SU-DHL-6 (cell line): ENCODE measurements at regions not wholly inside any gene's neighbourhood (a gene's known extent, or its start where the extent isn't known, plus 50 kb on each side); places are given as distances from the start of the nearest gene placed in this dataset.

Source experiments
- EZH2phosphoT487 ChIP-seq: fragments of 200-600 bp; sonication (generic), shearing (Covaris generic); conservative IDR thresholded peaks from 2 replicates; pipeline ENCODE4 v1.6.1; 2018; ENCODE audit warnings: mild to moderate bottlenecking, antibody characterized with exemption, low read length, moderate library complexity, mixed read lengths
- TF ChIP-seq, protein P1 (sequence below): fragments of 200-600 bp; sonication (generic); IDR thresholded peaks from one replicate; pipeline ENCODE4 v1.5.1; 2017; ENCODE audit warnings: antibody characterized with exemption, mild to moderate bottlenecking, low read length, moderate library complexity; ENCODE audit not compliant: insufficient read depth, poor library complexity, severe bottlenecking

GRCh38 chr4:3373468-3373867 is 68.3 kb upstream of the HGFAC start:
- TF ChIP-seq, protein P1, sequence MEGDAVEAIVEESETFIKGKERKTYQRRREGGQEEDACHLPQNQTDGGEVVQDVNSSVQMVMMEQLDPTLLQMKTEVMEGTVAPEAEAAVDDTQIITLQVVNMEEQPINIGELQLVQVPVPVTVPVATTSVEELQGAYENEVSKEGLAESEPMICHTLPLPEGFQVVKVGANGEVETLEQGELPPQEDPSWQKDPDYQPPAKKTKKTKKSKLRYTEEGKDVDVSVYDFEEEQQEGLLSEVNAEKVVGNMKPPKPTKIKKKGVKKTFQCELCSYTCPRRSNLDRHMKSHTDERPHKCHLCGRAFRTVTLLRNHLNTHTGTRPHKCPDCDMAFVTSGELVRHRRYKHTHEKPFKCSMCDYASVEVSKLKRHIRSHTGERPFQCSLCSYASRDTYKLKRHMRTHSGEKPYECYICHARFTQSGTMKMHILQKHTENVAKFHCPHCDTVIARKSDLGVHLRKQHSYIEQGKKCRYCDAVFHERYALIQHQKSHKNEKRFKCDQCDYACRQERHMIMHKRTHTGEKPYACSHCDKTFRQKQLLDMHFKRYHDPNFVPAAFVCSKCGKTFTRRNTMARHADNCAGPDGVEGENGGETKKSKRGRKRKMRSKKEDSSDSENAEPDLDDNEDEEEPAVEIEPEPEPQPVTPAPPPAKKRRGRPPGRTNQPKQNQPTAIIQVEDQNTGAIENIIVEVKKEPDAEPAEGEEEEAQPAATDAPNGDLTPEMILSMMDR: no peak
- no peak for TF ChIP-seq EZH2phosphoT487
